M059J (cell line): ENCODE measurements at regions not wholly inside any gene's neighbourhood (a gene's known extent, or its start where the extent isn't known, plus 50 kb on each side); places are given as distances from the start of the nearest gene placed in this dataset.

Experiments
- DNase-seq: peaks from one replicate; pipeline ENCODE4 v3.0.0-alpha.2; 2012; ENCODE audit warnings: low read depth

DNA sequence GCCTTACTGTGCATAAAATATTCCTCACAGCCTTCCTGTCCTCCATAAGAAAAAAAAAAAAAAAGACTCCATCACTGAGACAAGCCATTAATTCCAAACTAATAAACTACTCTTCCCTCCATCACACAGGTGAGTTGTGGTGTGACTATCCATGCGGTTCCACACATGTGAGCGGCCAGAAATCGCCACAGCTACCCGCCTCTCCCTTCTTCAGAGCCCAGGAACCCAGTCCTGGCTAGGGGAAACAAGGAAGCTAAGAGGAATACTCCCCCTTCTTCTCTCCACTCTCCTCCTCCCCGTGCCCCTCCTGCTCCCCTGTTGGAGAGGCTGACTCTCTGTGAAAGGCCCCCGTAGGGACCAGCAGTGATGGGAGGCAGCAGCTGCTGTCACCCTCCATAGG lies 128.6 kb upstream of the ARID1B start:
- DNase-seq = no peak

DNA sequence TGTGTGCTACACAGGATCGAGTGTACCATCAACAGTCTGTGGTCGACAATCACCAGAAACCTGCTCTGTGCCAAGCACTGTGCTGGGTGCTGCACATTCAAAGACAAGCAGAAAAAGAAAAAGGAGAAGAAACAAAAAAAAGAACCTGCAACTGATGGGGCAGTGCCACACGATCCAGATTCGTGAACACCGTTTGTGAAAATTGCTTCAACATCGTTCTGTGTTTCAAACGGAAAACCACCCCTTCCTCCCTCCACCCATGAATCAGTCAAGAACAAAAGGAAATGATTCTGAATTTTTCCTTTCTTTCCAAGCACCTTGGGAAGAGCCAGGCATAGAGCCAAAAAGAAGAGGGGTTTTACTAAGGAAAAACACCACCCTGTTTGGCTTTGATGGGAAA lies 129.2 kb upstream of the ARID1B start:
- DNase-seq = no peak

DNA sequence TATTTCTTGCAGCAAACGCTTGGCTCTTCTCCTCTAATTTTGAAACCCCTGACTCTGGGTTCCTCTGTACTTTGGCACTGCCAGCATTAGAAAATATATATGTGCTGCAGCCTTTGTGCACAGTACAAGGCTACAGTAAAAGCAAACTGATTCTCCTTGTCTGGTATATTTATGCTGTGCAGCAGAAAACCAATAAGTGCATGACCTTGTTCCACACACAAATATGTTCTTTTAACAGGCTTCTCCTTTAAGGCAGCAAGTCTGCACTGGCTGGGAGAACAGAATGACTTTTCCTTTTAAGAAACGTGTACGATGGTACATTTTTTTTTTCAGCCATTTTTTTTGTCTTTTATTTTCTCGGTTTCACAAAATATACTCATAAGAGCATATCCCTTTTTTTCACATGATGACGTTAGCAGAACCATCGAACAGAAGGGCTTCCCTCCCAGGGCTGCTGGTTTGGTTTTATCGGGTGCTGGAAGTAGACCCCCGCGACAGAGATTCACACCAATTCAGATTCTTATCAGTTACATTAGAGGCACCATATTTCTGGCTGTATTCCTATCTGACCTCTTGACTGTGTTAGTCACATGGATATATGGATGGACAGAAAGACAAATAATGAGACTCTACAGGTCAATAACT lies 129.9 kb upstream of the ARID1B start:
- DNase-seq = no peak

DNA sequence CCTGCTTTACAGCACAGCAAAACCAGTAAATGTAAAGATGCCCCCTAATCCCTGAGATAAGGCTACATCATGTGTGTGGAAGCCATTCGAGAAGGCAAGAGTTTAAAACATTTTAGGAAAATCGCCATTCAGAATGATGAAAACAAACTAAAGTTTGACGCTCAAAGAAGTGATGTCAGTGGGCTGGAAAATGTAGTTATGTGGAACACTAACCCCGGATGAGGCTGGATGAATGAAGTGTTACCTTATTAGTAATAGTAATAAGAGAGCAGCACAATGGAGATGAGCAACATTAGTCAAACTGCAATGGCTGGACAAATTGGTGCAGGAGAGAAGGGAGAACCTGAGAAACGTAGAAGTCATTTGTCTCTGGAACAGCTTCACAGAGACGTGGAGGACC lies 130.7 kb upstream of the ARID1B start:
- no peak for DNase-seq

DNA sequence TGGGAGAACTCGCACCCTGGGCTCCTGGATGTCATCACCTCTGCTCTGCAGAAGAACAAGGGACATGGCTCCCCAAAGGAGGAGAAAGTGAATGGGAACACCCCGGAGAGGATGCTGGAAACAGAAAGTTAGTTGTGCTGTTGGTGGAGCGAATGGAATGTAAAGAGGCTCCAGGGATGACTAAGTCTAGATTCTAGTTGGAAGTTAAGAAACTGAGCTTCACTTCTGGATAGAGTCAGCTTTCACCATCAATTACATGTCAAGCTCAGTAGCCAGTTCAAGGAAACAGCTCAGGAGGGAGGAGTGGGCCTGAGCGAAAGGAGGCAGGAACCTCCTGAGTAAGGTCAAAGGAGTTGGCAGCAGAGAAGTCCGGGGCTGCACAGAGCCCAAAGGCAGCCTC lies 132.1 kb upstream of the ARID1B start:
- peak; percentile 13 for DNase-seq

DNA sequence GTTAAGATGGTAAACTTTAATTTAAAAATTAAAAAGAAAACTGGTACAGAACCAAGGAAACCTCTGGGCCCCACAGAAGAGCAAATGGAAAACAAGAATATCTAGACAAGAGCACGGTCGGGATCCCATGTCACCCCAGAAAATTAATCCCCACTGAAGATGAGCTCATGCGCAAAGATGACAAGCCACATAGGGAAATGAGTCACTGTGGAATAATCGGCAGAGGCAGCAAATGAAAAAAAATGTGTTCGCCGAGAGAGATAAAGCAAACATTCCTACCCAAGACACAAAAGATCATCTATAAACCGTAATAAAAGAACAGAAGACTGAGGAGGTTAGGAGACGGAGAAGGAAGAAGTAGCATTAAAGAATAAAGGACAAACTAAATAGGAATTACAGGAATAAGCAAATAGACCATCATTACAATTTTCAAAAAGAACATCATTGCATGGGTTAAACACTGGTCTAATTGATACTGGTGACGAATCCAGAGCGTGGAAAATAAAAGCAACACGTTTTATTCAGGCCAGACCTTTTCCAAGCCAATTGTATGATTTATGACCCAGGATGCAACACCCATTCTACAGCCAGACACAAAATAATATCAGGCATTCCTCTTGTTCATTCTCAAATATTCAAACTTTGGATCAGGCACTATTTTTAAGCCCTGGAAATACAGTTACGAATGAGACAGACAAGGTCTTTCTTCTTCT lies 138.0 kb upstream of the ARID1B start:
- no peak for DNase-seq

DNA sequence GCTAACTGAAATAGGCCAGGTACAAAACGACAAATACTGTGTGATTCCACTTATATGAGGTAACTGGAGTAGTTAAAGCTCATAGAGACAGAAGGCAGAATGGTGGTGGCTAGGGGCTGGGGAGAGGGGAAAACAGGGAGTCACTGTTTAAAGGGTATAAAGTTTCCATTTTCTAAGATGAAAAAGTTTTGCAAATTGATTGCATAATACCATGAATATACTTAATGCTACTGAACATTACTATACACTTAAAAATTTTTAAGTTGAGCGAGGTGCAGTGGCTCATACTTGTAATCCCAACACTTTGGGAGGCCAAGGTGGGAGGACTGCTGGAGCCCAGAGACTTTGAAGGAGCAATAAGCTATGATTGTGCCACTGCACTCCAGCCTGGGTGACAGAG lies 138.6 kb upstream of the ARID1B start:
- DNase-seq = no peak

DNA sequence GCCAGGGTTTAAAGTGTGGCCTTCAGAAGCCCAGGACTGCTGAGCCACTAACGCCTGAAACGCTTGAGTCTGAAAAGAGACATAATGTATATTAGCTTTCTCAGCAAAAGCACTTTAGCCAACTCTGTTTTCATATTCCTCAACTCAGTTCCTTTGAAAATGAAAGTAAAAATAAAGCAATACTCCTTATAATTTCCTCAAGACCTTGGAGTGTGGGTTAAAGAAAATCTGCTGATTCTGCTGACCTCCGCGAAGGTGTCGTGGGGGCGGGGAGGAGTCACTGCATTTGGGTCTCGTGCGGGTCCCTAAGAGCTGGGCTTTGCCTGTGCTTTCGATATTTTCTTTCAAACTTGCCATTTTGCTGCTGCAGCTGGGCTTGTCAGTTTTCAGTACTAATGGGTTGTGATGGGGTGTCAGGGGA lies 142.2 kb upstream of the ARID1B start:
- DNase-seq = no peak

DNA sequence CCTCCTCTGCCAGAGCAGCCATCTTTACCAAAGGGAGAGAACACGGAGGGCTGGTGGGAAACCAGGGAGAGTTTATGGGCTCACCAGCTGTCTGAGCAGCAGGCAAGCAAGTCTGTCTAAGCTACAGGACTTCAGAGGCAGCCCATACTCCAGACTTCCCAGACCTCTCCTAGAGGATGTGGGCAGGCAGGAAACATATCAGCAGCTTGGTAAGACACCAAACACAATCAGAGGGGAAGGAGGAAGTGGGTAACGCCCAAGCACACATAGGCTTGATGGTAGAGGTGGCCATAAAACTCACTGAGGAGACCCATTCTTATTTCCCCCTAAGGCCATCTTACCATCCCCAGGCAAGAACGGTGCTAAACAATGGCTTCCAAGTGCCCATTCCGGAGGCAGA lies 143.1 kb upstream of the ARID1B start:
- no peak for DNase-seq

DNA sequence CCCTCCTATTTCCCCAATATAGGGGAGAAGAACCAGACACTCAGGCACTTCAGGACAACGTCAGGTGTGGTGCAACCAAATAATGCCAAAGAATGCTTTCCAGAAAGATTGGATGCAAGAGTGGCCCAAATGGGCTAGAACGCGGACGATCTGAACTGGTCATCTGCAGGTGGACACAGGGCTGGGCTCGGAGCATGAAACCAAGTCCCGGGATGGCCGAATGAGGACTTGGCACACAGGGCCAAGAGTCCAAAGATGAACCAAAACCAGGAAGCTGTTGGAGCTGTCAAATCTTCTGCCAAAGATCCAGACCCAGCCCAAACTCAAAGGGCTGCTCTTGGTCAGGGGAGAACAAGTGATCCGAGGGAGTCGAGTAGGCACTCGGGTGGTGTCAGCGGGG lies 143.9 kb upstream of the ARID1B start:
- no peak for DNase-seq

DNA sequence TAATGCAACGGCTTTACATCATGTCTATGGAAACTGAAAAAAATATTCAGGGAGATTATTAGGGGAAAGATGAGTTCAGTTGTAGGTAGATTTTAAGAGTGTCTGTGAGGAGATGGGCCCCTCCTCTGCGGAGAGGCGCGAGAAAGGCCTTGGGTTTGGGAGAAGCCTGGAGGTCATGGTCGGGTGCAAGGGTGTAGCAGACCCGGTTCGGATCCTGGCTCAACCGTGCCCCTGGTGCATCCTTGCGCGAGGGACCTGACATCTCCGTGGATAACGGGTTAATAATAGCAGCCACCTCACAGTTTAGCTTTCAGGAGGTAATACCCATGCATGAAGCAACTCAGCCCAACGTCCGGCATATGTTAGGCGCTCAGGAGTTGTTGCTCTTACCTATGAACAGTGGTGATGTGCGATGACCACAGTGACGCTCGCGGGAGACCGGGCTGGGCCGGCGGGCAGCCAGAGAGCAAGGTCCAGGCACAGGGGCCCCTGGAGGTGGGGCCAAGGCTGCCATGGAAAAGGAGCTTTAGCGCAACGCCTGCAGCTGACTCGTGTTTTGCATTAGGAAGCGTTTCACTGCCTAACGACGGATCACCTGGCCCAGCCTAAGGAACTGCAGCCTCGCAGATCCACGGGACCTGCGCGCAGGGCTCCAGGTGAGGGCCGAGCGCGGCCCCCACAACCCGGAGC lies 146.4 kb upstream of the ARID1B start:
- no peak for DNase-seq

DNA sequence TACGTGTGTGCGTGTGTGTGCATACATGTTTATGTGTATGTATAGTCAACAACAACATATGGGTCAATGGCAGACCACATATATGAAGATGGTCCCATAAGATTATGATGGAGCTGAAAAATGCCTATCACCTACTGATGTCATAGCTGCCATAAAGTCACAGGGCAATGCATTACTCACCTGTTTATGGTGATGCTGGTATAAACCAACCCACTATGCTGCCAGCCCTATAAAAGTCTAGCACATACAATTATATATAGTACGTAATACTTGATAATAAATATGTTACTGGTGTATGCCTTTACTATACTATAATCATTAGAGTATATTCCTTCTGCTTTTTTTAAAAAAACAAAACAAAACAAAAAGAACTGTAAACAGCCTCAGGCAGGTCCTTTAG lies 148.4 kb upstream of the ARID1B start:
- DNase-seq = no peak

DNA sequence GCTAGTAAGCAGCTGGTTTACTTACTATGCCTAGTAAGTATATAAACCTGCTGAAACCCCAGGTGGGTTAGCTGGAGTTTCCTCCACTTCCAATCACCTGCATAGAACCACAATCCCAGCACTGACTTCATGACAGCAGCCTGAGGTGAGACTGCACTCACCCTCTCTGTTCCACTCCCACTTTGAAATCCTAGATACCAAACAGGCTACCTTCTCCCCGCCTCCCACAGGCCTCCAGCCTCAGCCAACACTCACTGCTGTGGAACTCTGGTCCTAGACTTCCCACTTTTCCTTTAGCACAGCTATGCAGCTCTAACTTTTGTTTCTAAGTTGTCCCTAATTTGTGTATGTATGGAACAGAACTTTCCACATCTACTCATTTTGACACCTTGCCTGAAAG lies 149.7 kb upstream of the ARID1B start:
- DNase-seq = no peak

DNA sequence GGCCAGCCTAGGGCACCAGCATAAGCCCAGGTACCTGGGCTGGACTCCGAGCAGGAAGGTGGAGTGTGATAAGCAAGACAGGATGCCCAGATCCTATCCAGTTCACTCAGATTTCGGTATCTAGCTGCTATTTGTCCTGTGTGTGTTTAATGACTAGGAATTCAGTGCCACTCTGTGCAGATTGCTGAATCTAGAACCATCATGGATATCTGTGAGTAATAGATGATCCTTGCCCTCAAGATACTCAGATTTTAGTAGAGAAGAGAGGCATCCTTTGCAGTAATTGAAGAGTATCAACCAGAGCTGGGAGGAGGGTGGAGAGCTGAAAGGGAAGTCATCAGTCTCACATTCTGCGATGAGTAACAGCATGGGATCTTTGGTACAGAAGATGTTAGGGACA lies 155.0 kb upstream of the ARID1B start:
- no peak for DNase-seq

DNA sequence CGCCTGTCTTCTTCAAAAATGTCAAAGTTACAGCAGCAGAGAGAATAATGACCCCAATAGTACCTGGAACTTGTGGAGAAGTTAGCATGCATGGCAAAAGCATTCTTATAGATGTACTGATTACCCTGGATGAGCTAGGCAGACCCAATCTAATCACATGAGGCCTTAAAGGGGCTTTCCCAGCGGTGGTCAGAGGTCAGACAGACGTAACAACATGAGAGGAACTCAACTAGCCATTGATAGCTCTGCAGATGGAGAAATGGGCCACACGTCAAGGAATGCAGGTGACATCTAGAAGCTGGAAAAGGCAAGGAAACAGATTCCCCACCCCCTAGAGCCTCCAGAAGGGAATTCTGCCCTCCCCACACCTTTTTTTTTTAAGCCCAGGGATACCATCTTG lies 156.8 kb upstream of the ARID1B start:
- DNase-seq = no peak

DNA sequence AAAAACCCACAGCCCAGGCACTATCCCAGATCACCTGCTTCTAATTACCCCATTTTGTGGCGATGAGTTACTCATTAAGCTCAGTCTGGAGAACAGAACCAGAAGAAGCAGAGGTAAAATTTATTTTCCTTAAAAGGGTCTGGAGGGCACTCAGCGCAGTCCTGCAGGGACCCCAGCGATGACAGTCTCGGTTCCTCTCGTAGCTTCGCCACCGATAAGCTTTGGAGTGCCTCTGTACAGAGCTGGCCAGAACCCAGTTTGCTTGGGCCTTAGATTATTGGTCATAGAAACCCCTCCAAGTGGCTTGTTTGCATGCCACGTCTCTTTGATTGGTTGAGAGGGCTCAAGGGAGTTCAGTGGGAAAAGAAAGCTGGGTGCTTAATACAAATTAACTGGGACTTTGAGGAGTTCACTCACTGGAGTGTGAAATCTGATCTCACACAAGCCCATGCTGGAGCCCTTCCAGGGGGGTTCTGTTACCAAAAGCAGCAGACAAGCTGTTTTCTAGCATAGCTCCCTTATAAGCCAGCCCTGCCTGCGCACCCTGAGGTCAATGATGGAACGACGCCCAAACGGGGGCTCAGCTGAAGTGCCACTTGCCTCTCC lies 158.5 kb upstream of the ARID1B start:
- DNase-seq = no peak

DNA sequence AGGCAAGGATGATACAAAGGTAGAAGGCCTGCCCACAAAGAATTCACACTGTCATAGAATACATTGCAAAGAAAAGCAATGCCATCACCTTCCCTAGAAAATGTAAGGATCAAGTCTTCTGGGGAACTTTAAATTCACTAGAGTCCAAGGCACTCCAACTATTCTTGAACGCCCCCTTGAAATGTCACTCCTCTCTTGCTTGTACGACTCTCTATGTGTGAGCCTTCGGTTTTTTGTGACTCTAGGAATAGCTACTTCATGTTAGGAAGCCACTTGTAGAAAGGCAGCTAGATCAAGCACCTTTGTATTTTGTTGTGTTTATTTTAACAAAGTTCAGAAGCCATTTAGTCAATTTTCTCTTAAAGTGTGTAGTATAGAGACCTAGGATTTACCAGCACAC lies 159.2 kb upstream of the ARID1B start:
- no peak for DNase-seq

DNA sequence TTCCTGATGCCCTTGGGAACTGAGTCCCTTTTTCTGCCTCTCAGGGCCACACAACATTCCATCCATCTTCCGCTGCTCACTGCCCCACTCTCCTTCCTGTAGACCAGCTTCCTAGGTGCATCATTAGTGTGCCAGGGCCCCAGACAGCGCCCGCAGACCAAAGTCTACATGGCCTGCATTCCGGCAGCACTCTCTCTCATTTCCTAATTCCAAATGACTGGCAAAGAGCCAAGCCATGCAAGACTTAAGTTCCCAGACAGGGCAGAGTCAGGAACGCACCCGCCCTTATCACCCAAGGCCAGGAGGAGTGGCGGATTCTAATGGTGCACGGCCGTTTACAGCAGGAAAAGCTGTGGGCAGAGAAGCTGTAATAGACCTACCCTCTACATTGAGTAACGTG lies 159.8 kb upstream of the ARID1B start:
- peak; percentile 5 for DNase-seq

DNA sequence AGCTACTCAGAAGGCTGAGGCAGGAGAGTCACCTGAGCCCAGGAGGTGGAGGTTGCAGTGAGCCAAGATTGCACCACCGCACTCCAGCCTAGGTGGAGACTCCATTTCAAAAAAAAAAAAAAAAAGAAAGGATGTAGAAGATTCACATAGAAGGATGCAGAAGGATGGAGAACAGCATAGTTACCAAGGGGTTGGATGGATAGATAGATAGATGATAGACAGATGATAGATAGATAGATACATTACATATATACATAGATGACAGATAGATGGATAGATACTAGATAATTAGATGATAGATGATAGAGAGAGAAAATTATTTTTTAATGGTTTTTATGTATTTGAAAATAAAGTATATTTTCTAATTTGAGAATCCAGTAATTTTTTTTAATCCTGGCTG lies 160.7 kb upstream of the ARID1B start:
- no peak for DNase-seq

DNA sequence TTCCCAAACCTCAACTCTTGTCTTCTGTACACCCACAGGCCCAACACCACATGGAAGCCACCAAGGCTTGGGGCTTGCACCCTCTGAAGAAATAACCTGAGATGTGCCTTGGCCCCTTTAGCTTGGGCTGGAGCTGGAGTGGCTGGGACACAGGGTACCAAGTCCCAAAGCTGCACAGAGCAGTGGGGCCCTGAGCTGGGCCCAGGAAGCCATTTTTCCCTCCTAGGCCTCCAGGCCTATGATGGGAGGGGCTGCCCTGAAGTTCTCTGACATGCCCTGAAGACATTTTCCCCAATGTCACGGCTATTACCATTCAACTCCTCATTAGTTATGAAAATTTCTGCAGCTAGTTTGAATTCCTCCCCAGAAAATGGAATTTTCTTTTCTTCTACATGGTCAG lies 163.2 kb upstream of the ARID1B start:
- DNase-seq = no peak

DNA sequence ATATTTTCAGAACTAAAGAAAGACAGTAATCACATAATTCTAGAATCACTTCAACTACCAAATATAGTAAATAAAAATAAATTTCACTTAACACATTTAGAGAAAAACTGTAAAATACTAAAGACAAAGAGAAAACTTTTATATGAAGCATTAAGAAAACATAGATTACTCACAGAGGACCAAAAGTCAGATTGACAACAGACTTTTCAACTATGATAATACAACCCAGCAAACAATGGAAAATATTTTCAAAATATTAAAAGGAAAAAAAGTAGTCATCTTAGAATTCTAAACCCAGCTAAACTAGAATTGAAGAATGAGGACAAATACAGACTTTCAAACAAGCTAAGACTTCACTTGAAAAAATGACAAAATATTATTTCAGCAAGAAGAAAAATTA lies 164.8 kb upstream of the ARID1B start:
- no peak for DNase-seq

DNA sequence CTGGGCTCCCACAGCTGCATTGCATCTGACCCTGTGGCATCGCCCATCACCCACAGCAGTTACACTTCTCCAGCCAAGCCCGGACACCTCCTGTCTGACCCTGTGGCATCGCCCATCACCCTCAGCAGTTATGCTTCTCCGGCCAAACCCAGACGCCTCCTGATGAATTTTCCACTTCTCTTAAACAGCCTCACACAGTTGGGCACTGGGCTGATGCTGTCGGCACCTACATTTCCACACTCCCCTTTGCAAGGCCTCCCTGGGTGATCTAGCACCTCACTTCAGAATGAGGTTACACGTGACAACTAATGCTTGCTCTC lies 175.2 kb upstream of the ARID1B start:
- no peak for DNase-seq
